Right lobe of liver (tissue), 6 donors: ENCODE measurements at regions not wholly inside any gene's neighbourhood (a gene's known extent, or its start where the extent isn't known, plus 50 kb on each side); places are given as distances from the start of the nearest gene placed in this dataset.
A peak's percentile ranks its signal among the peaks of the same experiment; 100 is the strongest.

ENCODE experiments used
- ATAC-seq, 4 donors: fragments of 200-7000 bp; cut with Tn5 transposase; one replicate each; pipeline ENCODE4 v1.9.1; 2020; ENCODE audit warnings: mild to moderate bottlenecking in 4 of 4, moderate library complexity in 4 of 4
- DNase-seq, 3 donors: peaks; one replicate each; pipeline ENCODE4 v3.0.0-alpha.2; 2020
- H3K27ac ChIP-seq, 3 donors: fragments of 200-600 bp; one replicate each; pipeline ENCODE4 v1.8.0; 2022
- H3K27me3 ChIP-seq, 2 donors: fragments of 200-600 bp; one replicate each; pipeline ENCODE4 v1.8.0; 2022
- H3K36me3 ChIP-seq, 4 donors: fragments of 200-600 bp; sonication (generic) in 1 of 4; one replicate each; pipeline versions ENCODE4 v1.5.1 to v1.8.0; 2017 to 2022; ENCODE audit warnings: control low read depth in 1 of 4
- H3K4me1 ChIP-seq, 4 donors: fragments of 200-600 bp; sonication (generic) in 1 of 4; one replicate each; pipeline versions ENCODE4 v1.5.1 to v1.8.0; 2017 to 2022; ENCODE audit warnings: control low read depth in 1 of 4
- H3K4me3 ChIP-seq, 3 donors: fragments of 200-600 bp; one replicate each; pipeline ENCODE4 v1.8.0; 2022
- H3K9me3 ChIP-seq, 4 donors: fragments of 200-600 bp; sonication (generic) in 1 of 4; one replicate each; pipeline versions ENCODE4 v1.5.1 to v1.8.0; 2017 to 2022; ENCODE audit warnings: control low read depth in 1 of 4
- CTCF ChIP-seq, 4 donors: fragments of 200-600 bp in 3 of 4; fragments of 450-650 bp in 1 of 4; IDR thresholded peaks; one replicate each; pipeline versions ENCODE4 v1.5.1 to v1.8.0; 2016 to 2022; ENCODE audit warnings: antibody characterized with exemption in 4 of 4, mild to moderate bottlenecking in 2 of 4
- POLR2A ChIP-seq: fragments of 450-650 bp; IDR thresholded peaks from one replicate; pipeline ENCODE4 v1.6.1; 2017; ENCODE audit warnings: antibody characterized with exemption, mild to moderate bottlenecking
- WGBS: methylation state at CpG from one replicate; pipeline ENCODE4 v1.1.6; 2018; ENCODE audit warnings: low coverage, low lambda C conversion rate; ENCODE audit not compliant: insufficient coverage; ENCODE audit errors: missing lambda C conversion rate; 5-methylcytosine and 5-hydroxymethylcytosine counted together
- intact Hi-C, 2 donors: fragments of 100-400 bp; cut with DNase I; formaldehyde crosslinking; loops; one replicate each; pipeline versions ENCODE4 v1.11.2 to v1.14.1; 2022
- donor health status: DM: no; HTN: yes; CAD: no.
- donor health status: DM: no; HTN: no; CAD: no.
- donor health status: DM: no; HTN: no; CAD: no.
- donor health status: DM: no; HTN: yes; CAD: no.
- donor health status: DM: no; HTN: yes; CAD: no.

- Histone ChIP-seq H3K27ac (no peak overlapping the region), H3K9me3 (no peaks in the 10 kb centered on the region), H3K4me3 (no peak overlapping the region), H3K36me3 (no peaks in the 10 kb centered on the region), H3K4me1 (peaks cover 0 to 20% (median 2%) of the 10 kb centered on the region in 4 donors), H3K27me3 (no peaks in the 10 kb centered on the region)
- ATAC-seq (no peak), DNase-seq (peak in 1 of 3 donors; percentile 63)
- intact Hi-C loops, result no loop called here
- 60% methylated on average over 6 of the region's 6 CpGs for WGBS
- TF ChIP-seq CTCF (IDR thresholded peaks at IDR 0.05) (no peak), POLR2A (no peak)
Observed at GRCh38 chr18:22539051-22539765, 121.5 kb upstream of the CTAGE1 start.

GRCh38 chr18:22541232-22541631 lies 123.5 kb upstream of the CTAGE1 start:
- Histone ChIP-seq H3K4me3 (no peak overlapping the region), H3K4me1 (peaks cover 0 to 20% (median 2%) of the 10 kb centered on the region in 4 donors), H3K36me3 (no peaks in the 10 kb centered on the region), H3K9me3 (no peaks in the 10 kb centered on the region), H3K27me3 (no peaks in the 10 kb centered on the region), H3K27ac (peak overlapping the region; percentile 14 to 96 (median 63))
- intact Hi-C loops, result no loop called here
- TF ChIP-seq POLR2A, result peak; percentile 30
- TF ChIP-seq CTCF (IDR thresholded peaks at IDR 0.05), result no peak
- peak; percentile 71 to 81 (median 78) for ATAC-seq
- 21% methylated on average over 1 of the region's 1 CpG for WGBS
- DNase-seq, result no peak

GRCh38 chr18:22542406-22542835 lies 124.7 kb upstream of the CTAGE1 start:
- Histone ChIP-seq H3K4me1 (peaks cover 0 to 20% (median 2%) of the 10 kb centered on the region in 4 donors), H3K27ac (peak overlapping the region in 2 of 3 donors; percentile 63 to 96), H3K27me3 (no peaks in the 10 kb centered on the region), H3K36me3 (no peaks in the 10 kb centered on the region), H3K4me3 (no peak overlapping the region), H3K9me3 (no peaks in the 10 kb centered on the region)
- WGBS, result 23% methylated on average over 4 of the region's 4 CpGs
- intact Hi-C loops, result no loop called here
- TF ChIP-seq POLR2A, result no peak
- no peak for TF ChIP-seq CTCF (IDR thresholded peaks at IDR 0.05)
- ATAC-seq, result peak; percentile 87 to 92 (median 89)
- peak; percentile 47 to 90 (median 79) for DNase-seq

GRCh38 chr18:22543769-22544168 lies 126.1 kb upstream of the CTAGE1 start:
- DNase-seq (no peak), ATAC-seq (no peak)
- TF ChIP-seq POLR2A, result no peak
- TF ChIP-seq CTCF (IDR thresholded peaks at IDR 0.05), result no peak
- Histone ChIP-seq H3K36me3 (no peaks in the 10 kb centered on the region), H3K4me1 (peaks cover 0 to 20% (median 2%) of the 10 kb centered on the region in 4 donors), H3K27me3 (no peaks in the 10 kb centered on the region), H3K27ac (no peak overlapping the region), H3K9me3 (no peaks in the 10 kb centered on the region), H3K4me3 (no peak overlapping the region)
- 42% methylated on average over 2 of the region's 4 CpGs for WGBS
- intact Hi-C loops, result no loop called here
